SK-N-SH (cell line): ENCODE measurements at regions not wholly inside any gene's neighbourhood (a gene's known extent, or its start where the extent isn't known, plus 50 kb on each side); places are given as distances from the start of the nearest gene placed in this dataset.
A peak's percentile ranks its signal among the peaks of the same experiment; 100 is the strongest.

Source experiments
- CHD2 ChIP-seq: fragments of 150-350 bp; IDR thresholded peaks from 2 replicates; pipeline ENCODE4 v1.6.1; 2018; ENCODE audit warnings: low read length; ENCODE audit not compliant: partially characterized antibody
- ELF1 ChIP-seq: IDR thresholded peaks from 2 replicates; pipeline ENCODE4 v1.4.0; 2012
- EP300 ChIP-seq, 2 experiments: IDR thresholded peaks; 2 replicates each; pipeline versions ENCODE4 v1.4.0 to v1.6.1; 2012; ENCODE audit warnings: borderline replicate concordance in 1 of 2, low read depth in 1 of 2, low read length in 1 of 2
- EZH2phosphoT487 ChIP-seq: fragments of 200-600 bp; sonication (generic); IDR thresholded peaks from 2 replicates; pipeline ENCODE4 v1.6.1; 2017; ENCODE audit warnings: low read depth, mixed run types, mild to moderate bottlenecking, antibody characterized with exemption, moderate library complexity, borderline replicate concordance
- GABPA ChIP-seq: IDR thresholded peaks from 2 replicates; pipeline ENCODE4 v1.4.0; 2012; ENCODE audit warnings: low read depth, mild to moderate bottlenecking
- JUND ChIP-seq: IDR thresholded peaks from 2 replicates; pipeline ENCODE4 v1.4.0; 2012
- POLR2AphosphoS5 ChIP-seq: IDR thresholded peaks from 2 replicates; pipeline ENCODE4 v1.6.1; 2012; ENCODE audit warnings: low read depth, low read length
- RAD21 ChIP-seq: IDR thresholded peaks from 2 replicates; pipeline ENCODE4 v1.6.1; 2012; ENCODE audit warnings: mild to moderate bottlenecking, low read length
- SMC3 ChIP-seq: IDR thresholded peaks from 2 replicates; pipeline ENCODE4 v1.6.1; 2012; ENCODE audit warnings: low read depth, low read length, improper control_type of control experiment
- TF ChIP-seq, protein P1 (sequence below): IDR thresholded peaks from 2 replicates; pipeline ENCODE4 v1.6.1; 2012; ENCODE audit warnings: mild to moderate bottlenecking, low read depth, low read length, moderate library complexity
- TF ChIP-seq, protein P2 (sequence below): fragments of 200-600 bp; sonication (generic); IDR thresholded peaks from 2 replicates; pipeline ENCODE4 v1.6.1; 2017; ENCODE audit warnings: antibody characterized with exemption, mild to moderate bottlenecking, moderate library complexity

DNA sequence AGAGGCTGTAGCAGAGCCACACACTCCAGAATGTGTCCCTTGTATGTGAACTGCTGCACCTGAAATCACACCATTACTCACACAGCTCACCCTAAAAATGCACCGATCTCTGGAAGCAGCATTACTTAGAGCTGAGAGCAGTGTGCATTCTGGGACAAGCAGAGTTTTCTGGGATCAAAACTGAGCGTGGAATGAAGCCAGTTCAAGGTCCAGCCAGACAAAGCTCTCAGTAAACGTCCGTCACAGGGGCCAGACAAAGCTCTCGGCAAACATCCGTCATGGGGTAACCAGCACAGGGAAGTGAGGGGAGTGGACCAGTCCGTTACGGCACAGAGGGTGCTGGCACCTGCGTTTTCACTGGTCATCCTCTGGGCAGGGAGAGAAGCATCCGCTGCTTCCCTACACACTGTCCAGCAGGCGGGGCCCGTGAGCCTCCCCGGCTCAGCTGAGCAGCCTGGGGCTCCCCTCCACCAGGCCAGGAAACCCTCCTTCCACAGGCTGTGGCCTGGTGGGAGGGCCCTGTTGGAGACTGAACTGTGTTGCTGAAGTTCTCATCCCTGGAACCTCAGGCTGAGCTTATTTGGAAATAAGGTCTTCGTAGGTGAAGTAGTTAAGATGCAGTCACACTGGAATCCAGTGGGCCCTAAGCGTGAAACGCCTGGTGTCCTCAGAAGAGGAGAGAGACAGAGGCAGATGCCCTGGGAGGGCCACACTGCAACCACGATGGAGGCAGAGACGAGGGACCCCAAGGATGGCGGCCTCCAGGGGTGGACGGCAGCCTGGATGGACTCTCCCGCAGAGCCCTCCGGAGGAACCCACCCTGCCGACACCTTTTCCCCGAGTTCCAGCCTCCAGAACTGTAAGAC lies 883.9 kb downstream of the BRD1 start:
- TF ChIP-seq SMC3 (peak; percentile 50), EP300 (IDR thresholded peaks at IDR 0.05; ENCODE audit: borderline replicate concordance in 1 of 2, low read depth in 1 of 2, low read length in 1 of 2) (no peak), CHD2 (no peak), JUND (no peak), EZH2phosphoT487 (no peak), POLR2AphosphoS5 (no peak), RAD21 (peak; percentile 63), GABPA (no peak), ELF1 (no peak)
- TF ChIP-seq, protein P1, sequence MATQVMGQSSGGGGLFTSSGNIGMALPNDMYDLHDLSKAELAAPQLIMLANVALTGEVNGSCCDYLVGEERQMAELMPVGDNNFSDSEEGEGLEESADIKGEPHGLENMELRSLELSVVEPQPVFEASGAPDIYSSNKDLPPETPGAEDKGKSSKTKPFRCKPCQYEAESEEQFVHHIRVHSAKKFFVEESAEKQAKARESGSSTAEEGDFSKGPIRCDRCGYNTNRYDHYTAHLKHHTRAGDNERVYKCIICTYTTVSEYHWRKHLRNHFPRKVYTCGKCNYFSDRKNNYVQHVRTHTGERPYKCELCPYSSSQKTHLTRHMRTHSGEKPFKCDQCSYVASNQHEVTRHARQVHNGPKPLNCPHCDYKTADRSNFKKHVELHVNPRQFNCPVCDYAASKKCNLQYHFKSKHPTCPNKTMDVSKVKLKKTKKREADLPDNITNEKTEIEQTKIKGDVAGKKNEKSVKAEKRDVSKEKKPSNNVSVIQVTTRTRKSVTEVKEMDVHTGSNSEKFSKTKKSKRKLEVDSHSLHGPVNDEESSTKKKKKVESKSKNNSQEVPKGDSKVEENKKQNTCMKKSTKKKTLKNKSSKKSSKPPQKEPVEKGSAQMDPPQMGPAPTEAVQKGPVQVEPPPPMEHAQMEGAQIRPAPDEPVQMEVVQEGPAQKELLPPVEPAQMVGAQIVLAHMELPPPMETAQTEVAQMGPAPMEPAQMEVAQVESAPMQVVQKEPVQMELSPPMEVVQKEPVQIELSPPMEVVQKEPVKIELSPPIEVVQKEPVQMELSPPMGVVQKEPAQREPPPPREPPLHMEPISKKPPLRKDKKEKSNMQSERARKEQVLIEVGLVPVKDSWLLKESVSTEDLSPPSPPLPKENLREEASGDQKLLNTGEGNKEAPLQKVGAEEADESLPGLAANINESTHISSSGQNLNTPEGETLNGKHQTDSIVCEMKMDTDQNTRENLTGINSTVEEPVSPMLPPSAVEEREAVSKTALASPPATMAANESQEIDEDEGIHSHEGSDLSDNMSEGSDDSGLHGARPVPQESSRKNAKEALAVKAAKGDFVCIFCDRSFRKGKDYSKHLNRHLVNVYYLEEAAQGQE = no peak
- TF ChIP-seq, protein P2, sequence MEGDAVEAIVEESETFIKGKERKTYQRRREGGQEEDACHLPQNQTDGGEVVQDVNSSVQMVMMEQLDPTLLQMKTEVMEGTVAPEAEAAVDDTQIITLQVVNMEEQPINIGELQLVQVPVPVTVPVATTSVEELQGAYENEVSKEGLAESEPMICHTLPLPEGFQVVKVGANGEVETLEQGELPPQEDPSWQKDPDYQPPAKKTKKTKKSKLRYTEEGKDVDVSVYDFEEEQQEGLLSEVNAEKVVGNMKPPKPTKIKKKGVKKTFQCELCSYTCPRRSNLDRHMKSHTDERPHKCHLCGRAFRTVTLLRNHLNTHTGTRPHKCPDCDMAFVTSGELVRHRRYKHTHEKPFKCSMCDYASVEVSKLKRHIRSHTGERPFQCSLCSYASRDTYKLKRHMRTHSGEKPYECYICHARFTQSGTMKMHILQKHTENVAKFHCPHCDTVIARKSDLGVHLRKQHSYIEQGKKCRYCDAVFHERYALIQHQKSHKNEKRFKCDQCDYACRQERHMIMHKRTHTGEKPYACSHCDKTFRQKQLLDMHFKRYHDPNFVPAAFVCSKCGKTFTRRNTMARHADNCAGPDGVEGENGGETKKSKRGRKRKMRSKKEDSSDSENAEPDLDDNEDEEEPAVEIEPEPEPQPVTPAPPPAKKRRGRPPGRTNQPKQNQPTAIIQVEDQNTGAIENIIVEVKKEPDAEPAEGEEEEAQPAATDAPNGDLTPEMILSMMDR = peak; percentile 49
